Mammary epithelial cell (primary cell): ENCODE measurements at regions not wholly inside any gene's neighbourhood (a gene's known extent, or its start where the extent isn't known, plus 50 kb on each side); places are given as distances from the start of the nearest gene placed in this dataset.

Source experiments
- EZH2 ChIP-seq: IDR thresholded peaks from 2 replicates; pipeline ENCODE4 v1.6.1; 2012; ENCODE audit warnings: low read length, inconsistent platforms, borderline replicate concordance
- TF ChIP-seq, protein P1 (sequence below), 2 donors: IDR thresholded peaks in 1 of 2; conservative IDR thresholded peaks in 1 of 2; 2 replicates each; pipeline ENCODE4 v1.5.1; 2011 to 2012; ENCODE audit warnings: inconsistent platforms in 2 of 2, low read length in 2 of 2, mild to moderate bottlenecking in 2 of 2, control low read depth in 1 of 2, low read depth in 1 of 2; ENCODE audit not compliant: insufficient read depth in 1 of 2; ENCODE audit errors: extremely low read depth in 1 of 2

DNA sequence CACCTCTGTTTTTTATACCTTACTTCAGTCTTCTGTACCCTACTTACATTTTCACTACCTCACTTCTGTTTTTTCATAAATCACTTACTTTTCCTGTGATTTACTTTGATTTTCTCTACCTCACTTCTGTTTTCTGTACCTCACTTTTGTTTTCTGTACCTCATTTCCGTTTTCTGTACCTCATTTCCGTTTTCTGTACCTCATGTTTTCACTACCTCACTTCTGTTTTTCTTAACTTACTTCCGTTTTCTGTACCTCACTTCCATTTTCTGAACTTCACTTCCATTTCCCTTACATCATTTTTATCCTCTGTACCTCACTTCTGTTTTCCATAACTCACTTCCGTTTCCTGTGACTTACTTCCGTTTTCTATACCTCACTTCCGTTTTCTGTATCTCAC is 492.0 kb upstream of the AKR1E2 start:
- TF ChIP-seq, protein P1, sequence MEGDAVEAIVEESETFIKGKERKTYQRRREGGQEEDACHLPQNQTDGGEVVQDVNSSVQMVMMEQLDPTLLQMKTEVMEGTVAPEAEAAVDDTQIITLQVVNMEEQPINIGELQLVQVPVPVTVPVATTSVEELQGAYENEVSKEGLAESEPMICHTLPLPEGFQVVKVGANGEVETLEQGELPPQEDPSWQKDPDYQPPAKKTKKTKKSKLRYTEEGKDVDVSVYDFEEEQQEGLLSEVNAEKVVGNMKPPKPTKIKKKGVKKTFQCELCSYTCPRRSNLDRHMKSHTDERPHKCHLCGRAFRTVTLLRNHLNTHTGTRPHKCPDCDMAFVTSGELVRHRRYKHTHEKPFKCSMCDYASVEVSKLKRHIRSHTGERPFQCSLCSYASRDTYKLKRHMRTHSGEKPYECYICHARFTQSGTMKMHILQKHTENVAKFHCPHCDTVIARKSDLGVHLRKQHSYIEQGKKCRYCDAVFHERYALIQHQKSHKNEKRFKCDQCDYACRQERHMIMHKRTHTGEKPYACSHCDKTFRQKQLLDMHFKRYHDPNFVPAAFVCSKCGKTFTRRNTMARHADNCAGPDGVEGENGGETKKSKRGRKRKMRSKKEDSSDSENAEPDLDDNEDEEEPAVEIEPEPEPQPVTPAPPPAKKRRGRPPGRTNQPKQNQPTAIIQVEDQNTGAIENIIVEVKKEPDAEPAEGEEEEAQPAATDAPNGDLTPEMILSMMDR (conservative IDR thresholded peaks at IDR 0.05 in 1 of 2, IDR thresholded peaks at IDR 0.05 in 1 of 2; ENCODE audit: extremely low read depth in 1 of 2, insufficient read depth in 1 of 2, low read depth in 1 of 2, low read length in 2 of 2): no peak
- TF ChIP-seq EZH2: no peak
